ENCODE measurements at regions not wholly inside any gene's neighbourhood (a gene's known extent, or its start where the extent isn't known, plus 50 kb on each side); places are given as distances from the start of the nearest gene placed in this dataset.

DNA sequence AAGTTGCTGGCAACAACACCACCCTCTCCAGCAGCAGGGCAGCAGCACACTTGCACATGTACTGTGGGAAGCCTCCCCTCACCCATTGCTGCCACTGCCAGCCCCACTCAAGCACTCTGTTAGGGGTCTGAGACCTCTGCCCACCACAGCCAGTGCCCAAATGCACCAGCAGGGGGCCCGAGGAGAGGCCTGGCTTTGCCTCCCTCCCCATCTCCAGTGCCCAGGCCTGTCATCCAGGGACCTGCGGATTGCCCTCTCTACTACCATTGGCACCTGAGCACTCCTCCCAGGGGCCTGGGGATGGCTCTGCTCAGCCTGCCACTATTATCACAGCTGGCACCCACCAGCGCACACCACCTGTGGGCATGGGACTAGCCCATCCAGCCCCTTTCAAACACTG is 175.7 kb downstream of the PMAIP1 start:
- TF ChIP-seq, protein P1, sequence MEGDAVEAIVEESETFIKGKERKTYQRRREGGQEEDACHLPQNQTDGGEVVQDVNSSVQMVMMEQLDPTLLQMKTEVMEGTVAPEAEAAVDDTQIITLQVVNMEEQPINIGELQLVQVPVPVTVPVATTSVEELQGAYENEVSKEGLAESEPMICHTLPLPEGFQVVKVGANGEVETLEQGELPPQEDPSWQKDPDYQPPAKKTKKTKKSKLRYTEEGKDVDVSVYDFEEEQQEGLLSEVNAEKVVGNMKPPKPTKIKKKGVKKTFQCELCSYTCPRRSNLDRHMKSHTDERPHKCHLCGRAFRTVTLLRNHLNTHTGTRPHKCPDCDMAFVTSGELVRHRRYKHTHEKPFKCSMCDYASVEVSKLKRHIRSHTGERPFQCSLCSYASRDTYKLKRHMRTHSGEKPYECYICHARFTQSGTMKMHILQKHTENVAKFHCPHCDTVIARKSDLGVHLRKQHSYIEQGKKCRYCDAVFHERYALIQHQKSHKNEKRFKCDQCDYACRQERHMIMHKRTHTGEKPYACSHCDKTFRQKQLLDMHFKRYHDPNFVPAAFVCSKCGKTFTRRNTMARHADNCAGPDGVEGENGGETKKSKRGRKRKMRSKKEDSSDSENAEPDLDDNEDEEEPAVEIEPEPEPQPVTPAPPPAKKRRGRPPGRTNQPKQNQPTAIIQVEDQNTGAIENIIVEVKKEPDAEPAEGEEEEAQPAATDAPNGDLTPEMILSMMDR (conservative IDR thresholded peaks at IDR 0.05; ENCODE audit: low read length) = peak; percentile 25; the same call in 1 of the 2 replicates
- no peak for TF ChIP-seq EZH2phosphoT487 (IDR thresholded peaks at IDR 0.05; ENCODE audit: borderline replicate concordance)

All from Loucy (cell line).